Vagina (tissue), 2 donors: ENCODE measurements at regions not wholly inside any gene's neighbourhood (a gene's known extent, or its start where the extent isn't known, plus 50 kb on each side); places are given as distances from the start of the nearest gene placed in this dataset.

Experiments used
- DNase-seq, 2 donors: peaks; one replicate each; pipeline ENCODE4 v3.0.0-alpha.2; 2017; ENCODE audit errors: extremely low spot score in 2 of 2
- H3K27ac ChIP-seq: fragments of 200-600 bp; sonication (generic); one replicate; pipeline ENCODE4 v1.5.1; 2019
- H3K27me3 ChIP-seq: fragments of 200-600 bp; sonication (generic); one replicate; pipeline ENCODE4 v1.5.1; 2019
- H3K36me3 ChIP-seq, 2 donors: fragments of 200-600 bp; sonication (generic); one replicate each; pipeline ENCODE4 v1.5.1; 2017 to 2019
- H3K4me1 ChIP-seq: fragments of 200-600 bp; sonication (generic); one replicate; pipeline ENCODE4 v1.5.1; 2019
- H3K4me3 ChIP-seq, 2 donors: fragments of 200-600 bp; sonication (generic); 1 replicate in 1 of 2; 2 replicates in 1 of 2; pipeline ENCODE4 v1.5.1; 2016 to 2019
- H3K9me3 ChIP-seq: fragments of 200-600 bp; sonication (generic); one replicate; pipeline ENCODE4 v1.5.1; 2019
- POLR2A ChIP-seq, 2 donors: fragments of 450-650 bp; IDR thresholded peaks; one replicate each; pipeline ENCODE4 v1.6.1; 2017; ENCODE audit warnings: antibody characterized with exemption in 2 of 2, mild to moderate bottlenecking in 2 of 2, moderate library complexity in 2 of 2
- POLR2AphosphoS5 ChIP-seq, 2 donors: sonication (generic); formaldehyde crosslinking; IDR thresholded peaks; one replicate each; pipeline ENCODE4 v1.9.0; 2017; ENCODE audit warnings: antibody characterized with exemption in 2 of 2, mild to moderate bottlenecking in 2 of 2, low read depth in 1 of 2; ENCODE audit not compliant: insufficient read depth in 1 of 2
- intact Hi-C: fragments of 100-400 bp; cut with DNase I; formaldehyde crosslinking; loops from one replicate; pipeline ENCODE4 v1.15.1; 2023
- TF ChIP-seq, protein P1 (sequence below), 3 experiments: fragments of 450-650 bp in 2 of 3; fragments of 200-600 bp in 1 of 3; sonication (generic) in 1 of 3; IDR thresholded peaks; one replicate each; pipeline ENCODE4 v1.5.1; 2017 to 2019; ENCODE audit warnings: antibody characterized with exemption in 3 of 3, mild to moderate bottlenecking in 2 of 3, moderate library complexity in 2 of 3

DNA sequence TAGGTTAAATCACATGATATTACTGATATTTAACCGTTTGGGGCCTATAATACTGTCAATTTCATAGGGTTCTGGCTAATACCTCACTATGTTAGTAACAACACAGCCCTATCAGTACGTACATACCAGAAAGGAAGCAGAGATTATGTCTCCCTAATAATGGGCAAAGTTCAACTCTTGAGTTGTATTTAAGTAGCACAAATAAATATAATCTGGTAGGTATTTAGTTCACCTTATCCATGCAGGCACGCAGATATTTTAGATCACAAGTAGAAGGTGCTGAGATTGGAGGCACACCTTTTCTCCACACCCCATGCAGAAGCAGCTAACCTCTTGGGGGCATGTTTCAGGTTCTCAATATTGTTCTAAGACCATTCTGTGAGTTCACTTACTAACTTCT is 118.9 kb downstream of the IRS1 start:
- Histone ChIP-seq H3K4me1 (peaks cover 12% of the 10 kb centered on the region), H3K36me3 (no peaks in the 10 kb centered on the region), H3K27ac (no peak overlapping the region), H3K27me3 (no peaks in the 10 kb centered on the region), H3K9me3 (no peaks in the 10 kb centered on the region), H3K4me3 (no peak overlapping the region)
- TF ChIP-seq, protein P1, sequence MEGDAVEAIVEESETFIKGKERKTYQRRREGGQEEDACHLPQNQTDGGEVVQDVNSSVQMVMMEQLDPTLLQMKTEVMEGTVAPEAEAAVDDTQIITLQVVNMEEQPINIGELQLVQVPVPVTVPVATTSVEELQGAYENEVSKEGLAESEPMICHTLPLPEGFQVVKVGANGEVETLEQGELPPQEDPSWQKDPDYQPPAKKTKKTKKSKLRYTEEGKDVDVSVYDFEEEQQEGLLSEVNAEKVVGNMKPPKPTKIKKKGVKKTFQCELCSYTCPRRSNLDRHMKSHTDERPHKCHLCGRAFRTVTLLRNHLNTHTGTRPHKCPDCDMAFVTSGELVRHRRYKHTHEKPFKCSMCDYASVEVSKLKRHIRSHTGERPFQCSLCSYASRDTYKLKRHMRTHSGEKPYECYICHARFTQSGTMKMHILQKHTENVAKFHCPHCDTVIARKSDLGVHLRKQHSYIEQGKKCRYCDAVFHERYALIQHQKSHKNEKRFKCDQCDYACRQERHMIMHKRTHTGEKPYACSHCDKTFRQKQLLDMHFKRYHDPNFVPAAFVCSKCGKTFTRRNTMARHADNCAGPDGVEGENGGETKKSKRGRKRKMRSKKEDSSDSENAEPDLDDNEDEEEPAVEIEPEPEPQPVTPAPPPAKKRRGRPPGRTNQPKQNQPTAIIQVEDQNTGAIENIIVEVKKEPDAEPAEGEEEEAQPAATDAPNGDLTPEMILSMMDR (IDR thresholded peaks at IDR 0.05): no peak
- no peak for TF ChIP-seq POLR2A (IDR thresholded peaks at IDR 0.05)
- TF ChIP-seq POLR2AphosphoS5 (IDR thresholded peaks at IDR 0.05; ENCODE audit: insufficient read depth in 1 of 2, low read depth in 1 of 2): no peak
- intact Hi-C loops: no loop called here
- no peak for DNase-seq

DNA sequence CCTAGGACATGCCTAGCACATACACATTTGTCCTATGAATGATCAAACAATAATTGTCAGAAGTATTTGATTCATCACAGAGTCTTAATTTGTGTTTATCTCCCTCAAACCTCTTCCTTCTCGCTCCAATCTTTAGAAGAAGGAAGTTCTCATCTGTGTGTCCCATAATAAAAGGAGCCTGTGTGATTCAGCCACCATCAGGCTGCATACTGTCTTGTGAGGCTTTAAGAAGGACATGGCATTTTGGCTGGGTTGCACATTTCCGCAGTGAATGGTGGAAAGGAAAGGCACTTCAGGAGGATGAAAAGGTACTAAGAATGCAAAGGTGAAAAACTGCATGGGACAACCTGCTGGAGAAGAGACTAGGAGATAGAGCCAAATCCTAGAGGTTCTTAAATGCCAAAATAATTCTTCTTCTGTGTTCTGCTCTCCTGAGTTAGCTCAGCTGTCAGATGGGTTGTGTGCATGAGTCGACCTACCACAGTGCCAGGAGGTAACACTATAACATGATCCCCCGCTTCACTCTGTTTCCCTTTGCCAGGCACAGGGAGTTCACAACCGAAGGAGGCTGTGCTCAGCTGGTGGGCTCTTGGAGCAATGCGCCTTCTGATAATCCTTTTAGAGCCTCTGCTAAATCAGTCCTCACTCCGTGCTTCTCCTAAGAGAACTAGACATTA is 120.1 kb downstream of the IRS1 start:
- Histone ChIP-seq H3K4me1 (peaks cover 12% of the 10 kb centered on the region), H3K4me3 (no peak overlapping the region), H3K36me3 (no peaks in the 10 kb centered on the region), H3K27me3 (no peaks in the 10 kb centered on the region), H3K9me3 (no peaks in the 10 kb centered on the region), H3K27ac (no peak overlapping the region)
- DNase-seq: no peak
- TF ChIP-seq POLR2AphosphoS5 (IDR thresholded peaks at IDR 0.05; ENCODE audit: insufficient read depth in 1 of 2, low read depth in 1 of 2): no peak
- TF ChIP-seq, protein P1 (IDR thresholded peaks at IDR 0.05): no peak
- no peak for TF ChIP-seq POLR2A (IDR thresholded peaks at IDR 0.05)
- intact Hi-C loops: no loop called here

DNA sequence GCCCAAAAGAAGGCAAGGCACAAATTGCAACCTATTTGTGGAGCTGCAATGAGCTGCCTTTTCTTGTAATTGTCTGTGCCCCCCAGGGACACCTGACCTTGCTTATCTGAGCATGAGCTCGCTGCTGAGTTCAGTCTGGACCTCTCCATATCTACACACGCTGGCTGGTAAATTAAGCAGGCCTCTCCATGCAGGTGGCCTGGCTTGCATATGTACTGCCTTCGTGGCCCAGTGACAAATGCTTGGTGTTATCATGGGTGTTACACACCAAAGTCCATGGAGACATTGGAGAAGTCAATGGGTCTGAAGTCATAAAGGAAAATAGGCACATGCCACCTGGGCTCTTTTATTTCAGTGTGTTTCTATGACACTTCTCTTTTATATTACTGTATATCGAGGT is 121.2 kb downstream of the IRS1 start:
- TF ChIP-seq POLR2A (IDR thresholded peaks at IDR 0.05) (no peak), POLR2AphosphoS5 (IDR thresholded peaks at IDR 0.05; ENCODE audit: insufficient read depth in 1 of 2, low read depth in 1 of 2) (no peak)
- TF ChIP-seq, protein P1 (IDR thresholded peaks at IDR 0.05): no peak
- Histone ChIP-seq H3K27ac (no peak overlapping the region), H3K4me1 (peaks cover 6% of the 10 kb centered on the region), H3K36me3 (no peaks in the 10 kb centered on the region), H3K9me3 (no peaks in the 10 kb centered on the region), H3K27me3 (no peaks in the 10 kb centered on the region), H3K4me3 (no peak overlapping the region)
- no peak for DNase-seq
- intact Hi-C loops: no loop called here

DNA sequence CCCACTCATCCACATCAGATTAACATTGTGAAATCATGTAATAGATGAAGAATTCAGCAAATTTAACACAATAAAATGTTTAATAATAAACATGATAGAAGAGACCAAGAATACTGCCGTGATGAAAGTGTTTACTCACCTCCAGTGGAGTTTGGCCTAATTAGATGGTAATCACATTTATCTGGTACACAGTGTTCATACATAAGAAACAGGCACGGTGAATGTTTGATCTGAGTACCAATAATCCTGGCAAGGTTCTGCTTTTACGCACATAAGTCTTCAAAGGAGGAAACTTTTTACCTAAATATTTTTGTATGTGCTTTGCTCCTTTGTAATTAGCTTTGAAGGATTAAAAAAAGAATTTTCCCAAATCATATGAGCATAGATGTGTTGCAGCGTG is 122.5 kb downstream of the IRS1 start:
- no peak for DNase-seq
- no peak overlapping the region for H3K27ac ChIP-seq
- intact Hi-C loops: no loop called here
- no peaks in the 10 kb centered on the region for H3K27me3 ChIP-seq
- no peaks in the 10 kb centered on the region for H3K36me3 ChIP-seq
- TF ChIP-seq POLR2AphosphoS5 (IDR thresholded peaks at IDR 0.05; ENCODE audit: insufficient read depth in 1 of 2, low read depth in 1 of 2) (no peak), POLR2A (IDR thresholded peaks at IDR 0.05) (no peak)
- TF ChIP-seq, protein P1 (IDR thresholded peaks at IDR 0.05): no peak
- no peaks in the 10 kb centered on the region for H3K4me1 ChIP-seq
- no peak overlapping the region for H3K4me3 ChIP-seq
- H3K9me3 ChIP-seq: no peaks in the 10 kb centered on the region

DNA sequence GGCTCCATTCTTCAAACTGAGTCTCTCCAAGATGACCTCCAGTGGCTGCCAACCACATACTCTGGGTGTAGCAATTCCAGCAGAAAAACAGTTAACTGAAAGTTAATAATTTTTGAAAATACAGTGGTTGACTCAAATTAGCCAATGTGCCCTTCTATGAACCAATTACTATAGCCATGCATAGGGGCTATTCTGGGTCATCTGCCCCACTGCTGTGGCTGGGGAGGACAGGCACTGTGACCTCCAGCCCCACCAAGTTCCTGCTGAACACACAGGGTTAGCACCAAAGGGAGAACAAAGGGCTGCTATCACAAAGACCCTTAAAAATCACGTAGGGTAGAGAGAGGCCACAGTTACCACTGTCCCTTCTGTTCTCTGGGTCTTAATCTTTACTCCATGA is 123.0 kb downstream of the IRS1 start:
- Histone ChIP-seq H3K9me3 (no peaks in the 10 kb centered on the region), H3K36me3 (no peaks in the 10 kb centered on the region), H3K4me3 (no peak overlapping the region), H3K27me3 (no peaks in the 10 kb centered on the region), H3K4me1 (peaks cover 4% of the 10 kb centered on the region), H3K27ac (no peak overlapping the region)
- no peak for DNase-seq
- TF ChIP-seq POLR2AphosphoS5 (IDR thresholded peaks at IDR 0.05; ENCODE audit: insufficient read depth in 1 of 2, low read depth in 1 of 2): no peak
- TF ChIP-seq, protein P1 (IDR thresholded peaks at IDR 0.05): no peak
- intact Hi-C loops: no loop called here
